ENCODE measurements at regions not wholly inside any gene's neighbourhood (a gene's known extent, or its start where the extent isn't known, plus 50 kb on each side); places are given as distances from the start of the nearest gene placed in this dataset.
"Not testable (repeated sequence)": the region's sequence is repeated elsewhere in the genome, so short reads cannot be mapped to it uniquely, and the experiment has no call there.

DNA sequence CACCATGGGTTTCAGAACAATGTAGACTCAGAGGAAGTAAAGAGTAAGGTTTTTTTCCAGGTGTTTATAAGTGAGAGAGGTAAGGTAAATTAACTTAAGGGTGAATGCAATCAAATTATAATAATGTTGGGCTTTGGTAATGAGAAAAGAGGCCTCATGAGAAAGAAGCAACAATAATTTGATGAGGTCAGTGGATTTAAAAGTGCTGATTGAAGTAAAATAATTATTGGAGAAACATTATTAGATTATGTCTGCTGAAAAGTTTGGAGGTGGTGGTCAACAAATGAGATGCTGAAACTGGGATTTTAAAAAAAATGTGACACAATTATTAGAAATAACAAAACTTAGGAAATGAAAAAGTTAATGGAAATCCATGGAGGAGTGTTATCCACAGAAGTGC, 187.4 kb upstream of the BRINP3 start:
- no peak for DNase-seq (ENCODE audit: low read depth in 4 of 4, low spot score in 2 of 4)

DNA sequence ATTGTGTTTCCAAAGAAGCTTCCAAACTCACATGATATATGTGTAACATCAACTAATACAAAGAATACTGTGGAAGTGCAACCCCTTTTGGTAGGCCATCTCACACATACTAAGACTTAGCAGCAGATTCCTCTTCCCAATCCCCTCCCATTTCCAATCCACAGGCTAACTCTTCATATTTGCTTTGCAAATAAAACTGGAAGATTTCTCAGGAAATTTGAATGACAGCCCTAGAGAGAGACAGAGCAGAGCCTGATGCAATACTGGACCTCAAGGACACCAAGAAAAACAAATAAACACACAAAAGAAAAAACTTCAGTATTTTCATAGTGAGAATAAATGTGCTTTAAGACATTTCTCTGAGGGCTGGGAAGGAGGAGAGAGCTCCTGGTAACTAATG, 190.2 kb upstream of the BRINP3 start:
- no peak for DNase-seq (ENCODE audit: low read depth in 4 of 4, low spot score in 2 of 4)

DNA sequence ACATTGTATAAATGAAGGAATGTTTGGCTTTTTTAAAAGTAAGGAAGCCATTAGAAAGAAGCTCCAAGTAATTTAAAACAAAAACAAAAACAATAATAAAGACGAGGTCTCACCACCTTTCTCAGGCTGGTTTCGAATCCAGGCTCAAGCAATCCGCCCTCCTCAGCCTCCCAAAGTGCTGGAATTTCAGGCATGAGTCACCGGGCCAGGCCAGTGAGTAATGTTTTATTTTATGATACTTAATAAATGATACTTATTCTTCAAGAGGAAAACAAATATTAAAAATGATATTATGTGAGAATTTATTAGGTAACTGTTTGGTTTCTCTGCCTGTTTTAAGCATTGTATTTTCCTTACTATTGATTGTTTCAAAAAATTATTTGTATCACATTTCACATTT, 201.4 kb upstream of the BRINP3 start:
- no peak for DNase-seq (ENCODE audit: low read depth in 4 of 4, low spot score in 2 of 4)

- no peak for DNase-seq (ENCODE audit: low read depth in 4 of 4, low spot score in 2 of 4)
Measured at GRCh38 chr1:190679454-190679853, 201.8 kb upstream of the BRINP3 start.

DNA sequence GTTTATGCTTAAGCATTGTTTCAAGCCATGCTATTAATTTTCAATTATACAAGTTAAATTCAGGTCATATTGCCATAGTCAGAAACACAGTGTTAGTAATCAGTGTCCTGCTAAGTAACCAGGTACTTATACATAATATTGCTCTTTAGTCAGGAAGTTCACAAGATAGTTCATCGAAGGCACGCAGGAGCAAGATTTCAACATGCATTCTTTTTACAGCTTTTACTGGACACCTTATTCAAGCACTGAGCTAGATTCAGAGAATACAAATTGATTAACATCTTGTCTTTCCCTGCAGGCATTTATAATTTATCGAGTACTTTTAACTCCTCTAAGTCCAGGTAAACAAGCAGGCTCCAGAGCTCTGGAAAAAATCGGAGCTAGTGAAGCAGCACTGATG, 202.3 kb upstream of the BRINP3 start:
- DNase-seq (ENCODE audit: low read depth in 4 of 4, low spot score in 2 of 4): no peak

GRCh38 chr1:190685676-190686075, 208.0 kb upstream of the BRINP3 start:
- no peak for DNase-seq (ENCODE audit: low read depth in 4 of 4, low spot score in 2 of 4)

DNA sequence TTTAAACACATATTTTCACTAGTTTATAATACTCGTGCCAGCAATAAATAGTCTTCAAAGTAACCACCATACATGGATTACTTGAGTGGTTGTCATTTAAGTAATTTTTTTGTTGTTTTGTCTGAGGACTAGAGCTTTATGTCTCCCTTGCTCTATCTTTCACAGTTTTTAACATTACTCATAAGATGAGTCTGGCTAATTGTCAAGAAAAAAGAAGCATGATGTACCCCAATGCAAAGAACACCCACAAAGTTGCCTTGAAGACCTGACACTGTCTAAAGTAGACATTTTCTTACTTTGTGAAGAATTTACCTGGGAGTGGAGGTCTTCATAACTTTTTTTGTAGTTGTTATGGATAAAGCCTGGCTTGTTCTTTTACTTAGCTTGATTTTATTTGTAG, 210.4 kb upstream of the BRINP3 start:
- DNase-seq (ENCODE audit: low read depth in 4 of 4, low spot score in 2 of 4): no peak

DNA sequence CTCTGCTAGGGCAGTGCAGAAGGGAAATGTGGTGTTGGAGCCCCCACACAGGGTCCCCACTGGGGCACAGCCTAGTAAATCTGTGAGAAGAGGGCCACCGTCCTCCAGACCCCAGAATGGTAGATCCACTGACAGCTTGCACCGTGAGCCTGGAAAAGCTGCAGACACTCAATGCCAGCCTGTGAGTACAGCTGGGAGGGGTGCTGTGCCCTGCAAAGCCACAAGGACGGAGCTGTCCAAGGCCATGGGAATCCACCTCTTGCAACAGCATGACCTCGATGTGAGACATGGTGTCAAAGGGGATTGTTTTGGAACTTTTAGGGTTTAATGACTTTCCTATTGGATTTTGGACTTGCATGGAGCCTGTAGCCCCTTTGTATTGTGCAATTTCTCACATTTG, 220.8 kb upstream of the BRINP3 start:
- DNase-seq (ENCODE audit: low read depth in 4 of 4, low spot score in 2 of 4): not testable (repeated sequence)

GRCh38 chr1:190699165-190699564, 221.5 kb upstream of the BRINP3 start:
- DNase-seq (ENCODE audit: low read depth in 4 of 4, low spot score in 2 of 4): no peak

DNA sequence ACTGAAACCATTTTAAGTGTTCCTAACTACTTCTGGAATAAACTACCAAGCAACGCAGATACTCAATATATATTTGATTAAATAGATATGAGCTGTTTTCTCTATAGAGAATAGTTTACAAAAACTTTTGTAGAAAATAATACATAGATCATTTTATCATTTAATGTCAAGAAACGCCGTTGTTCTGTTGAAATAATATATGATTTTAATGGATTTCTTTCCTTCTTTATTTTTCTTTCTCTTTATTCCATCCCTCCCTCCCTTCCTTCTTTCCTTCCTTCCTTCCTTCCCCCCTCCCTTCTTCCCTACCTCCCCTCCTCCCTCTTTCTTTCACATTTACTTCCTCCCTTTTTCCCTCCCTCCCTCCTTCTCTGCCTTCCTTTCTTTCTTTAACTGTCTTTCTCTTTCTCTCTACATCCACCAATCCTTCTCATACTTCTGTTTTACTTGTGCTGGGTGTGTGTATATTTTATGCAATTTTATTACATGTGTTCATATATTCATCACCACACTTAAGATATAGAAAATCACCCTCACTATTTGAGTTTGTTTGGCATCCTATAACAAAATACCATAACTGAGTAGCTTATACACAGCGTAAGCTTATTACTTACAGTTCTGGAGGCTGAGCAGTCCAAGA, 230.9 kb upstream of the BRINP3 start:
- no peak for DNase-seq (ENCODE audit: low read depth in 4 of 4, low spot score in 2 of 4)

DNA sequence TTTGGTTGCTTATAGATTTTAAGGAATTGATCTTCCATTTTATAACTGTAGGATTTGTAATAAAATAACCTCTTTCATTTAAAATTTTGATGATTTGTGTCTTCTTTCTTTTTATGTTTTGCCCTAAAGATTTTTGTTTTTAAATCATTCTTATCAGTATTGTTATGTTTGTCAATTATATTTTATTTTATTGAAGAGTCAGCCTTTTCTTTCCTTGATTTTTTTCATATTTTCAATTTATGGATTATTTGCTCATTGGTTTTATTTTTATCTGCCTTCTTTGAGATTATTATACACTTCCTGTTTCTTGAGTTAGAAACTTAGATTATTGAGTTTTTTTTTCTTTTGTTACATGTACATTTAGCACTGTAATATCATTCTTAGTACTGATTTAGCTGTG, 233.4 kb upstream of the BRINP3 start:
- DNase-seq (ENCODE audit: low read depth in 4 of 4, low spot score in 2 of 4): no peak

GRCh38 chr1:190717055-190717454, 239.4 kb upstream of the BRINP3 start:
- DNase-seq (ENCODE audit: low read depth in 4 of 4, low spot score in 2 of 4): no peak

- DNase-seq (ENCODE audit: low read depth in 4 of 4, low spot score in 2 of 4): no peak
Measured at GRCh38 chr1:190736971-190737590, 259.4 kb upstream of the BRINP3 start.

DNA sequence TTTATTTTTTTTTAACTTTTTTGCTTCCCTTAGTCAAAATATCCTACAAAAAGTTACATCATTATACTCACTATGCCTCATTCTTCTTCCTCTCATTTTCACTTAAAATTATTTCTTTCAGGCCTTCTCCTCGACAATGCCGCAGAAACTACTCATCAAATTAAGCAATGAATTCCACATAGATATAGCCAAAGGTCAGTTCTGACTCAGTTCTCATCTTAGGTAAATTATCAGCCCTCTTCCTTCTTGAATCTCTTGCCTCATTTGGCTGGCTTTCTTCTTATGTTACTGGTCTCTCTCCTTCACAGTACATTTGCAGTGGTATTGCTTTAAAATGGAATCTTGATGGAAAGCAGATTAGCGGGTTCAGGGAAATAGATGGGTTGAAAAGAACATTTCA, 260.7 kb upstream of the BRINP3 start:
- DNase-seq (ENCODE audit: low read depth in 4 of 4, low spot score in 2 of 4): no peak

- no peak for DNase-seq (ENCODE audit: low read depth in 4 of 4, low spot score in 2 of 4)
Measured at GRCh38 chr1:190739926-190740325, 262.3 kb upstream of the BRINP3 start.

GRCh38 chr1:190747704-190748103, 270.0 kb upstream of the BRINP3 start:
- peak in 2 of 4 donors; percentile 0 to 4 for DNase-seq (ENCODE audit: low read depth in 4 of 4, low spot score in 2 of 4)

GRCh38 chr1:190752131-190752530, 274.5 kb upstream of the BRINP3 start:
- no peak for DNase-seq (ENCODE audit: low read depth in 4 of 4, low spot score in 2 of 4)

DNA sequence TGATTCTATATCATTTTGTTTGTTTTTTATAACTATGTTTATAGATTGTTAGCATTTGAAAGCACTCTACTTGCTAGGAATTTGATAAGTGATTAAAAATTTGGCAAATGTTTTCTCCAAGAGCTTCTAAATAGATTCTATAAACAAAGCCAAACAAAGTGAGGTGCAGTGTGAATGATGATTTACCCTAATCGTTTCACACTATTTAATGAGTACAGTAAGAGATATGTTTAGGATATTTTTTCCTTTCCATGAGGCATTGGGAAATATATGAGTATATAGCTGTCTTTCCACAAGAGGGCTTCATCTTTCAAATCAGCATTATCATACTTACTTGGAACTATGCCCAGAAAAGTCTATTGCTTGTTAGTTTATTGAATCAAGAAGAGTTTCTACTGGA, 277.0 kb upstream of the BRINP3 start:
- DNase-seq (ENCODE audit: low read depth in 4 of 4, low spot score in 2 of 4): peak in 2 of 4 donors; percentile 0 to 1

GRCh38 chr1:190759807-190760206, 282.1 kb upstream of the BRINP3 start:
- DNase-seq (ENCODE audit: low read depth in 4 of 4, low spot score in 2 of 4): no peak

GRCh38 chr1:190762325-190762724, 284.7 kb upstream of the BRINP3 start:
- no peak for DNase-seq (ENCODE audit: low read depth in 4 of 4, low spot score in 2 of 4)

GRCh38 chr1:190792873-190793272, 315.2 kb upstream of the BRINP3 start:
- no peak for DNase-seq (ENCODE audit: low read depth in 4 of 4, low spot score in 2 of 4)

- no peak for DNase-seq (ENCODE audit: low read depth in 4 of 4, low spot score in 2 of 4)
Measured at GRCh38 chr1:190807629-190808028, 330.0 kb upstream of the BRINP3 start.

GRCh38 chr1:190808035-190808434, 330.4 kb upstream of the BRINP3 start:
- no peak for DNase-seq (ENCODE audit: low read depth in 4 of 4, low spot score in 2 of 4)

All from left renal cortex interstitium (tissue), 4 donors.